ENCODE measurements at regions not wholly inside any gene's neighbourhood (a gene's known extent, or its start where the extent isn't known, plus 50 kb on each side); places are given as distances from the start of the nearest gene placed in this dataset.

DNA sequence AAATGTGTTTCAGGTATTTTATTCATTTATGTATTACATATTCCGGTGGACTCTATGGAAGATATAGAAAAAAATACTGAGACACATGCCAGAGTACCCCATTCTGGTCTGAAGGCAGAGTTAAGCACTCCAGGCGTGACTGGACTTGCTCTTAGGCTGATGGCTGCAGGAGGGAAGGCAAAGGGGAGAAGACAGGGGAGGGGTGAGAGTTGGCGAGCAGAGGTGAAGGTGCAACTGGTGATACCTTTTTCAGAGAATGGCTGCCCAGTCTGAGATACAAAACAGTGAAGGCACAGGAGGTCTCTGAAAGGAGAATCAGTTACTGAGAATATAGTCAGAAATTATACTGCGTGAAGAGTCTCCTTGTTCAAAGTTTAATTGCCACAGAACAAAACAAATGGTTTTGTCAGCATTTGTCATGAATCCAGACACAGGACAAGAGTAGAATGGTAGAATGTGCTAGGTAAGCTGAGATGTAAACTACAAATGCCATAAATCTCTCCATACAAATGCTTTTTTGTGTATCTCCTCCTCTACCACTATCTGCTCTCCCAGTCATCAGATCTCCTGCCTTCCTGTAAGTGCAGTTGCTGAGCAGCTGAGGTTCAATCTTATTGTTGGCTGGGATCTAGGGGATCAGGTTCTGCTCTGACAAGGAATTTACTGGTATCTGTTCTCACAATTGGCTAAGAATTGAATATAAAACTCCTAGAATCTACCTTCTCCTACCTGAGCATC is 104.2 kb upstream of the DST start:
- no peaks in the 10 kb centered on the region for H3K79me2 ChIP-seq (ENCODE audit: insufficient read depth, low read length)

DNA sequence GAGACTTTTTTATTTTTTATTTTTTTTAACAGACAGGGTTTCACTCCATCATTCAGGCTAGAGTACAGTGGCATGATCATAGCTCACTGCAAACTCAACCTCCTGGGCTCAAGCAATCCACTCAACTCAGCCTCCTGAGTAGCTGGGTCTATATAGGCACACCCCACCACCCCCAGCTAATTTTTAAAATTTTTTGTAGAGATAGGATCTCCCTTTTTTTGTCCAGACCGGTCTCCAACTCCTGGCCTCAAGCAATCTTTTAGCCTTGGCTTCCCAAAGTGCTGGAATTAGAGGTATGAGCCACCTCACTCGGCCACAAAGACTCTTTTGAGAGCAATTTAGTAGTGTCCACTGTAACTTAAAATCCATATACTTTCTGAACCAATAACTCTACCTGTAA is 103.3 kb upstream of the DST start:
- no peaks in the 10 kb centered on the region for H3K27me3 ChIP-seq (ENCODE audit: insufficient read depth, low read length)
- no peak overlapping the region for H3K4me2 ChIP-seq (ENCODE audit: low read length)
- no peaks in the 10 kb centered on the region for H3K36me3 ChIP-seq (ENCODE audit: insufficient read depth, low read length)
- no peaks in the 10 kb centered on the region for H4K20me1 ChIP-seq (ENCODE audit: insufficient read depth, low read length)
- no peak overlapping the region for H3K27ac ChIP-seq (ENCODE audit: low read depth, low read length, poor library complexity, severe bottlenecking)
- no peaks in the 10 kb centered on the region for H3K79me2 ChIP-seq (ENCODE audit: insufficient read depth, low read length)
- no peaks in the 10 kb centered on the region for H3K4me1 ChIP-seq (ENCODE audit: insufficient read depth, low read length, severe bottlenecking)
- no peak overlapping the region for H2AFZ ChIP-seq (ENCODE audit: low read length)
- no peaks in the 10 kb centered on the region for H3K9me3 ChIP-seq (ENCODE audit: low read length)
- H3K9me2 ChIP-seq (ENCODE audit: low read depth, low read length), result no peaks in the 10 kb centered on the region
- H3K4me3 ChIP-seq (ENCODE audit: low read depth, low read length, poor library complexity, severe bottlenecking), result no peak overlapping the region
- H3K9ac ChIP-seq (ENCODE audit: low read length), result no peak overlapping the region
- no peaks in the 10 kb centered on the region for H3F3A ChIP-seq (ENCODE audit: insufficient read depth, low read length)
- no peak for TF ChIP-seq EZH2 (IDR thresholded peaks at IDR 0.05; ENCODE audit: borderline replicate concordance, low read length)
- TF ChIP-seq, protein P1, sequence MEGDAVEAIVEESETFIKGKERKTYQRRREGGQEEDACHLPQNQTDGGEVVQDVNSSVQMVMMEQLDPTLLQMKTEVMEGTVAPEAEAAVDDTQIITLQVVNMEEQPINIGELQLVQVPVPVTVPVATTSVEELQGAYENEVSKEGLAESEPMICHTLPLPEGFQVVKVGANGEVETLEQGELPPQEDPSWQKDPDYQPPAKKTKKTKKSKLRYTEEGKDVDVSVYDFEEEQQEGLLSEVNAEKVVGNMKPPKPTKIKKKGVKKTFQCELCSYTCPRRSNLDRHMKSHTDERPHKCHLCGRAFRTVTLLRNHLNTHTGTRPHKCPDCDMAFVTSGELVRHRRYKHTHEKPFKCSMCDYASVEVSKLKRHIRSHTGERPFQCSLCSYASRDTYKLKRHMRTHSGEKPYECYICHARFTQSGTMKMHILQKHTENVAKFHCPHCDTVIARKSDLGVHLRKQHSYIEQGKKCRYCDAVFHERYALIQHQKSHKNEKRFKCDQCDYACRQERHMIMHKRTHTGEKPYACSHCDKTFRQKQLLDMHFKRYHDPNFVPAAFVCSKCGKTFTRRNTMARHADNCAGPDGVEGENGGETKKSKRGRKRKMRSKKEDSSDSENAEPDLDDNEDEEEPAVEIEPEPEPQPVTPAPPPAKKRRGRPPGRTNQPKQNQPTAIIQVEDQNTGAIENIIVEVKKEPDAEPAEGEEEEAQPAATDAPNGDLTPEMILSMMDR (IDR thresholded peaks at IDR 0.05; ENCODE audit: low read length), result no peak

More for the DNA sequence above, 104.2 kb upstream of the DST start:
- Histone ChIP-seq H3K36me3 (ENCODE audit: insufficient read depth, low read length) (no peaks in the 10 kb centered on the region), H3K9me2 (ENCODE audit: low read depth, low read length) (no peaks in the 10 kb centered on the region), H3K9me3 (ENCODE audit: low read length) (no peaks in the 10 kb centered on the region), H2AFZ (ENCODE audit: low read length) (no peak overlapping the region), H3K4me3 (ENCODE audit: low read depth, low read length, poor library complexity, severe bottlenecking) (no peak overlapping the region), H4K20me1 (ENCODE audit: insufficient read depth, low read length) (no peaks in the 10 kb centered on the region), H3K4me1 (ENCODE audit: insufficient read depth, low read length, severe bottlenecking) (no peaks in the 10 kb centered on the region), H3K4me2 (ENCODE audit: low read length) (no peak overlapping the region), H3K9ac (ENCODE audit: low read length) (no peak overlapping the region), H3F3A (ENCODE audit: insufficient read depth, low read length) (no peaks in the 10 kb centered on the region), H3K27ac (ENCODE audit: low read depth, low read length, poor library complexity, severe bottlenecking) (no peak overlapping the region), H3K27me3 (ENCODE audit: insufficient read depth, low read length) (no peaks in the 10 kb centered on the region)
- TF ChIP-seq, protein P1 (IDR thresholded peaks at IDR 0.05; ENCODE audit: low read length), result no peak
- TF ChIP-seq EZH2 (IDR thresholded peaks at IDR 0.05; ENCODE audit: borderline replicate concordance, low read length), result no peak

DNA sequence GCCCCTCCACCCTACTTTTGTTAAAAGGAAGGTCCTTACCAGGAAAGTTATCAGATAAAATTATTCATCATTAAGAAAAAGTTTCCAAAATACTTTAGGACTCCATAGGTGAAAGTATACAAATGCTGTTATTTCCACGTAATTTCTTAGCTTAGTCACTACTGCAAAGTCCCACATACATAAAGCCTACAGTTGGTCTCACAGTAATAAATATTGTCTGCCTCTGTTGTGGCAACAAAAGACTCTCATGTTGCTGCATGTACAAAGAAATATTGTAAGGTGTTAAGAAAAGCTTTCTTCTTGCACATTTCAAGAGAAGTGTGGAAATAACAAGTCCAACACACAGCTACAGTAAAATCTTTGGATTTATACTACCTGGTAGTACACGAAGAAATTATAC is 102.4 kb upstream of the DST start:
- Histone ChIP-seq H3K4me1 (ENCODE audit: insufficient read depth, low read length, severe bottlenecking) (no peaks in the 10 kb centered on the region), H3K9ac (ENCODE audit: low read length) (no peak overlapping the region), H3K79me2 (ENCODE audit: insufficient read depth, low read length) (no peaks in the 10 kb centered on the region)

More for the DNA sequence above, 102.4 kb upstream of the DST start:
- H3K27ac ChIP-seq (ENCODE audit: low read depth, low read length, poor library complexity, severe bottlenecking), result no peak overlapping the region
- no peak overlapping the region for H2AFZ ChIP-seq (ENCODE audit: low read length)
- no peaks in the 10 kb centered on the region for H3K27me3 ChIP-seq (ENCODE audit: insufficient read depth, low read length)
- H3K4me2 ChIP-seq (ENCODE audit: low read length), result no peak overlapping the region
- H3K9me3 ChIP-seq (ENCODE audit: low read length), result no peaks in the 10 kb centered on the region
- H3K36me3 ChIP-seq (ENCODE audit: insufficient read depth, low read length), result no peaks in the 10 kb centered on the region
- no peak for TF ChIP-seq EZH2 (IDR thresholded peaks at IDR 0.05; ENCODE audit: borderline replicate concordance, low read length)
- TF ChIP-seq, protein P1 (IDR thresholded peaks at IDR 0.05; ENCODE audit: low read length), result no peak
- no peak overlapping the region for H3K4me3 ChIP-seq (ENCODE audit: low read depth, low read length, poor library complexity, severe bottlenecking)
- H3F3A ChIP-seq (ENCODE audit: insufficient read depth, low read length), result no peaks in the 10 kb centered on the region
- H3K9me2 ChIP-seq (ENCODE audit: low read depth, low read length), result no peaks in the 10 kb centered on the region
- H4K20me1 ChIP-seq (ENCODE audit: insufficient read depth, low read length), result no peaks in the 10 kb centered on the region

All from OCI-LY1 (cell line).